HG03045 (cell line): ENCODE measurements at regions not wholly inside any gene's neighbourhood (a gene's known extent, or its start where the extent isn't known, plus 50 kb on each side); places are given as distances from the start of the nearest gene placed in this dataset.

Source experiments
- ATAC-seq: cut with Tn5 transposase; IDR thresholded peaks from one replicate; pipeline ENCODE4 v1.9.1; 2021; ENCODE audit warnings: mild to moderate bottlenecking, moderate library complexity; ENCODE audit not compliant: unreplicated experiment

DNA sequence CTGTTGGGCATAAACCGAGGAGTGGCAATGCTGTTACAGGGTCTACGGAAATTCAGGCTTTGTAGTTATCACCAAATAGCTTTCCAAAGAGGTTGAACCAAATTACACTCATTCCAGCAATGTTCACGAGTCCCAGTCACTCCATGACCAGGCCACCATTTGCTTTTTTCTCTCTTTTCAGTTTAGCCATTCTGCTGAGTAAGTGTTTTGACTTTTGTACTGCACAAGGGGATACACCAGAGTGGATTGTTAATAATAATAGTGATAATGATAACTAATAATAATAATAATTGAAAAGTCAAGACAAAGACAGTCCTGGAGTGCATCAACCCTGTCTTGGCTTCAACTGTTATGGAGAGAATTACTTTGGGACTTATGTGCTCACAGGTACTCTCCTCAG lies 343.5 kb downstream of the AACS start:
- no peak for ATAC-seq

DNA sequence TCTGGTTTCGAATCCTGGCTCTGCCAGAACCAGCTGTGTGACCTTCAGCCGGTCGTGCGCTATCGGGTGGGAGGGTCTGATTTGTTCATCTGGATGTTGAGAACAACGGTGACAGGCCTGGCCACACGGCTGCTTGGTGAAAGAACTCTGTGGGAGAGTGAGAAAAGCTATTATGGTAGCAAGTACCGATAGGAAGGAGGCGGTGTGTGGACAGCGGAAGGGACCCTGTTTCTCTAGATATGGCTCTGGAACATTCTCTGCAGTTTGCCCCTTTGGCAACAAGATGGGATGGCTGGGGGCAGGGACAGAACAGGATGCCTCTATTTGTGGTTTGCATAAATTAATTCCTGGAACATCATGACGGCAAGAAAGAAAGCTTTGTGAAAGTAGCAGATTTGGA lies 347.3 kb downstream of the AACS start:
- no peak for ATAC-seq

DNA sequence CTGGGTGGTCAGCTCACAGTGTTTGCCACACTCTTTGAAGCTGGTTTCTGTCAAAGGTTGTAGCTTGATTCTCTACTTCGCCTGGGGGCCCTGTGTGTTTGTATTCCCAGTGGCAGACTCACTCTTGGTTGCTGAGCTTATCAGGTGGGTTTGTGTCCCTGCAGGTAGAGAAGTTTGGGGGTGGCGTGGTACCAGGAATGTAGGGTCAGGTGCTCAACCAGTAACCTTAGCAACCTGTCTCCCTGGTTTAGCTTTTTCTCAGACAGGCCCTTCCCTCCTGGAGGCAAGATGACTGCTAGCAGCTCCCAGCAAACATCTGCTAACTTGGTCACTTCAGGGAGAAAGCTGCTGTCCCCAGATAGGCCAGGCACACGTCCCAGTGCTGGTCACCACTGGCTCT lies 352.2 kb downstream of the AACS start:
- ATAC-seq, result no peak

DNA sequence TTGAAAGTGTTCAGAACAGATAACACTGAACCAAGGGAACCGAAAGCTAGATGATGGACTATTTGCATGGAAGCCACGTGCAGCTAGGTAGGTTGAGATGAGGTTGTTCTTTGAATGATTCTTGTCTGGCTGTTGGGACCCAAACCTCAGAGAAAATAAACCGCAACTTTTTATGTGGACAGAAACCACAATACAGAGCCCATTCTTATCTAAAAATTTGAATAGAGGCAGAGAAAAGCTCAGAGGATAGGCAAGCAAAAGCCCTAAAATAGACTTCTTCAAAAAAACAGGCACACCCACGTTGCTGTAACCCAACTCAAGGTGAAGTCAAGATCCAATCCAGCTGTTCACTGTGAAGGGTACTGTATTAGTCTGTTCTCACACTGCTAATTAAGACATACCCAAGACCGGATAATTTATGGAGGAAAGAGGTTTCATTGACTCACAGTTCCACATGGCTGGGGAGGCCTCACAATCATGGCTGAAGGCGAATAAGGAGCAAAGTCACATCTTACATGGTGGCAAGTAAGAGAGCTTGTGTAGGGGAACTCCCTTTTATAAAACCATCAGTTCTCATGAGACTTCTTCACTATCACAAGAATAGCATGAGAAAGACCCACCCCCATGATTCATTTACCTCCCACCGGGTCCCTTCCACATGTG lies 353.8 kb downstream of the AACS start:
- peak; percentile 60 for ATAC-seq

DNA sequence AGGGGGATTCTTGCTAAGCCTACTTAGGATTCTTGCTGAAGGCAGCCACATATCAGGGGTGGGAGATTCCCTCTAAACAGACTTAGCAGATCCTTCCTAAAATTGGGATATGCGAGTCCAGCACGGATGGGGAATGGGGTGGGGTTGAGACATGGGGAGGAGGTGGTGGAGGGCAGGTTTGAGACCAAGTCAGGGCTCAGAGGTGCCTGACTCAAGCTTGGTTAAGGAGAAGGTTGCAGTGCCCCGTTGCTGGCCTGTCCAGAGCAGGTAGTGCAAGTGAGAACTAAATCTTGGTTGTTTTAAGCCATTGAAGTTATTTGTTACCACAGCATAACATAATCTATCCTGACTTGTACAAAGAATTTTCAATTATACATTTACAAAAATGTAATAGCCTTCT lies 359.7 kb downstream of the AACS start:
- ATAC-seq, result no peak

DNA sequence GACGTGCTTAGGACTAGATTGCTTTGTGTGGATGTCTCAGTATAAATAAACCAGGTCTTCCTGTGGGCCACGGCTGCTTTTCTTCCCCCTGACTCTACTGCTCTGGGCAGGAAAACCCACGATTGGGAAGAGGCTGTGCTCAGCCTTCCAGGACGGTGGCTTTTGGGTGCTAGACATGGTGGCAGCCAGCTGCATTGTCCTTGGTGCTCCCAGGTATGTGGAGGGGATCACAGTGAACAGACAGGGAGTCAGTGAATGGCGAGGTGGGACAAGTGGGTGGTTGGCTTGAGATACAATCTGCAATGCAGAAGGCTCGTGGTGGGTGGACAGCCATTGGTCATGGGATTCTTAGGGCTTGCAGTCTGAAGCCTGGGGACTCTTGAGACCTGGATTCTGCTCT lies 366.3 kb downstream of the AACS start:
- ATAC-seq, result no peak

DNA sequence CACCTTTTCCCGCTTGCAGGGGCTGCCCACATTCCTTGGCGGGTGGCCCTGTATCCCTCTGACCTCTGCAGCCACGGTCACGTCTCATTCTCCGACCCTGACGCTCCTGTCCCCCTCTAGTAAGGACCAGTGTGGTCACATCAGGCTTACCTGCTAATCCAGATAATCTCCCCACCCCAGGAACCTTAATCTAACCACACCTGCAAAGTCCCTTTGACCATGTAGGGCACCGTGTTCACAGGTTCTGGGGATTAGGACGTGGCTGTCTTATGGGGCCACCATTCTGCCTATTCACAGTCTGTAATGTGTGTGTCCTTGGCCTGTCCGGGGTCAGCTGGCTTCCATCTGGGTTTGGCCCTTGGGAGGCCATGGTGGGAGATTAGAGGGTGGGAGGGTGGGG lies 368.9 kb downstream of the AACS start:
- ATAC-seq, result no peak

DNA sequence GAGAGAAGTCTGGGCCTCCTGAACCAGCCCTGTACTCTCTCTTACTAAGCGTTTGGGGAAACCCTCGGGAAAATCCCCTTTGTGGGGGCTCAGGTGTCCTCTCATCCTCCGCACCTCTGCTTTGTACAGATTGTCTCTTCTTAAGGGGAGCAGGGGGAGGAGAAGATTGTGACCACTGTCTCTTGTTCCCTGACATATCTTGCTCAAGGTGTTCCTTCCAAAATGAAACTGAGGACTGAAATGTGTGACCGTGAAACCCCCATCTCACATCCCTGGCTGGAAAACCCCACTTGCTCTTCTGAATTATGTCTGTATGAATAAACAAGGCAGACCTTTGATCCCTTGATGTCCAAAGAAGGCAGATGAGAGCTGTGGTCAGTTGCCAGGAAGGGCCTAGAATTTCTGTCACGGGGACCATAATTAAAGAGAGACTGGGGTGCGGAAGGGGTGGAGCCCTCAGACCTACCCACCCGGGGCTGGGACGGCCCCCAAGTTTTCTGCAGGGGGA lies 369.8 kb downstream of the AACS start:
- ATAC-seq, result peak; percentile 91

DNA sequence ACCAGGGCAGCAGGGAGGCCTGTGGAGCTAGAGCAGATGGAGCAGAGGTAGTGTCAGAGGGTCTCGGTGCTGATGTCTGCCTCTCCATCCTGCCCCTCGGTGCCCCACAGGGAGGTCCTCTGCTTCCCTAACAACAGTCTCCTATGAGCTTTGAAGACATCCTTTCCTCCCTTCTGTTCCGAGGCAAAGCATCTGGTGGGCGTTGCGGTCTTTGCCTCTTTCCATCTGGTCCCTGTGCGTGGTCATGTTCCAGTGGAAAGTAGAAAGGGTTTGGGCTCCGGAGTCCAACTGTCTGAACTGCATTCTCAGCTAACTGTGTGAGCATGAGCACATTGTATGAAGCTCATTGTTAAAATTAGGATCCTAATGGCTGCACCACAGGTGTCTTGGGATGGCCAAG lies 370.6 kb downstream of the AACS start:
- no peak for ATAC-seq

DNA sequence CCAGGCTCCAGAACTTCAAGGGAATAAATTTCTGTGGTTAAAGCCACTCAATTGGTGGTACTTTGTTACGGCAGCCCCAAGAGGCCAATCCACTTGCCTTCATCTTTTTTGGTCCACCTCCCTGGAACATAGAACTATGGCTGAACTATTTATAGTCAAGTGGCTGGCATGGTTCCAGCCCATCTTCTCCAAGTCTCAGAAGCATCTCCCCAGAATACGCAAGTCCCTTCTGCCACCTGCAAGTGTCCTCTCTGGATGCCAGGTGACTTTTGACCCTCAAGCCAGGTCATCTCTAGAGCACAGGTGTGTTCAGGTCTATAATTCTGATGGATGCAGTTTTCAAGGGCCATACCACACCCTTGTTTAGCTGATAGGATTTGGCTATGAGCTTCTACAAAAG lies 371.5 kb downstream of the AACS start:
- ATAC-seq, result no peak

DNA sequence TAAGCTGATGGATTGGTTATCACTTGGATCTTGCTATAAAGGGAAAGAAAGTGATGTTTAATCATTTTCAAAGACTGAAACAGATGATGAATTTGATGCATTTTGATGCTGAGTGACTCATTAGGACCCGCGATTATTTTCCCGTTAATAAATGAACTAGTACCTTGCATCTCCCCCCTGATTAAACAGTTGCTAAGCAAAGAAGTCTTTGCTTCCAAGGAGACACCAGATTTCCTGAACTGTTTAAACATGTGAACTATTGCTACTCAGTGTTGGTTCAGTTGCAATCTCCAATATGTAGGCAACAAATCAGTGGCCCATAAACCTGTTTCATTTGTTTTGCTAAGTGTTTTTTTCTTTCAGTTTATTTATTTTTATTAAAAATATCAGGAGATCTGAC lies 375.2 kb downstream of the AACS start:
- ATAC-seq, result no peak

DNA sequence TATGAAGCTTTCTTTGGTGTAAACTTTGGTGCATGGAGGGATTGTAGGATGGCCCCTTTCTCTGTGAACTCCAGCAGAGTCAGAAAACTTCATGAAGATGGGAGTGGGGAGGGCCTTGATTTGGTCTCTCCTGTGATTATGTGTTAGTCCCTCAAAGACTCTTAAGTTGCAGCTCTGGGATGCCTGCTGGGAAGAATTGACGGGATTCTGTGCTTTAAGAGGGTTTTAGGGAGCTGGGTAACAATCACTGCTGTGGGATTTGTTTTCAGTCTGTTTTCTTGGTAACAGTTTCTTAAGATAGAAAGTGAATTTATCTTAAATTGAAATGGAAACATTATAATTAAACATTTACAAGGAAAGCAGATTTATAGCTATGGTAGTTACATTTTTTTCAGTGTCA lies 378.1 kb downstream of the AACS start:
- no peak for ATAC-seq

DNA sequence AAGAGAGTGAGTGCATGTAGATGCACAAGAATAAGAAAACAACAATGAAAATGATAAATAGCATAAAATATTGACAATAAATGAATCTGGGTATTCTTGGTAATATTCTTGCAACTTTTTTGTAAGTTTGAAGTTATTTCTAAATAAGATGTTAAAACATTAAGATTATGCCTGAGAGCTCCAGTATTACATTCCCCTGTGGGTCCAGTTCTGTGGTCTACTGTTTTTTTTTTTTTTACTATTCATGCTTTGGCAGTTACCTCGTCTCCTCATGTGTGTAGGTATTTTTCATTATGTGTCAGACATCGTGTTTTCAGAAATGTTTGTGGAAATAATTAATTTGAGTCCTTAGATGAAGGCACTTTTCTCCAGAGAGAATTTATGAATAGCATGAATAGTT lies 386.2 kb downstream of the AACS start:
- no peak for ATAC-seq

DNA sequence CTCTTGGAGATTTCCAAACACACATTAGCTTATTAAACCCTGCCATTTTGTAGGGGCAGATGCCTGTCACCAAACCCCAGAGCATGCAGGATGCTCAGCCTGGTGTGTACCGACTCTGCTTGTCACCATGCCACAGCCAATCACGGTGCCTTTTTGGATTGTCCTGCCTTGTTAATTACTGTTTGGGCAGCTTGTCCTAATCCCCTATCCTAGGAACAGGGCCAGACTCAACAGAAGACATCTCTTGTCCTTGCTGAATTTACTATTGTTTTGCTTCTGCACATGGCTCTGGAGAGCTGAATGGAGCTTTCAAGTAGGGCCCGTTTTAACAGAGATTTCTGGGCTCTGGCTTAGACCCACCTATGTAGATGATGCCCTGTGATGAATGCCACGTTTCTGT lies 388.5 kb downstream of the AACS start:
- ATAC-seq, result no peak

DNA sequence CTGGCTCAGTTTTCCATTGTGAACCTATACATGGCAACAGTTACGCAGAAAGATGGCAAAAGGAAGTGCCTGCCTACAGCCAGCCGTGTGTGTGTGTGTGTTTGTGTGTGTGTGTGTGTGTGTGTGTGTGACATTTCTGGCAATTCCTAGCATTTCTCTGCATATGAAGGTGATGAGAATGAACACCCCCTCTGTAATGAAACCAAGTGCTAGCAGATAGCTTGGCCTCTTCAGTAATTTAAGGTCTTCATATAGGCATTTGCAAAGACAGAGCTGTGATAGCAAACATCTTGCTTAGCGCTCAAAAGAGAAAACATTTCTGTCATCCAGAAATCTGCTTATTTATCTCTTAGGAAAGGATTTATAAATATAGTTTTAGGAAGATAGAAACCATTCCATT lies 389.1 kb downstream of the AACS start:
- ATAC-seq, result no peak

DNA sequence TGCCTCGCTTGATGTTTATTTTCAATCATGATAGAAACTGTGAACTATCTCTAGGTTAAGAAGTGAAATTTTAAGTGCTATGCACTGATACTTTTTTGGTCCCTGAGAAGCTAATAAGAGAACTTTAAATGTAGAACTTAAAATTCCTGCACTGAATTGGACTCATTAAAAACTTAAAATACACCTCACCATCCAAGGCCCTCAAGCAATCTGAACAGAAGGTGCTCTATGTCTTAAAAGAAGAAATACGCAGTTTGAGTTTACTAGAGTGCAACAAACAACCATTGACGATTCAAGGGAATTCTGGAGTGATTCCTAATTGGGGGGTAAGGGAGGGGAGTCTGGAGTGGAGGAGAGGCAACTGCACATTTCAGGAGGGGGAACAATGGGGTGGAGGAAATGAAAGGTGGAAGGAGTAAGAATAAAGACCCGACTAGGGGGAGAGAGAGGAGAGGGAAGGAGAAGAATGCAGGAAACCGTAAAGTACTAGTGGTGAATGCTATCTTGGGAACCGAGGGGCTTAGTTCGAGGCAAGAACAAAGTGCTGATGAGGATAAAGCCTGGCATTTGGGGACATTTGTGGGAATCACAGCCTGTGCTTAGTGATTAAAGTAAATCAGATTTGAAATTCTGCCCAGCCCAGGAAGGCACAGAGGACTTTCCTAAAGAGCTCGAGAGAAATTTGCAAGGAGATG lies 389.7 kb downstream of the AACS start:
- ATAC-seq, result no peak

DNA sequence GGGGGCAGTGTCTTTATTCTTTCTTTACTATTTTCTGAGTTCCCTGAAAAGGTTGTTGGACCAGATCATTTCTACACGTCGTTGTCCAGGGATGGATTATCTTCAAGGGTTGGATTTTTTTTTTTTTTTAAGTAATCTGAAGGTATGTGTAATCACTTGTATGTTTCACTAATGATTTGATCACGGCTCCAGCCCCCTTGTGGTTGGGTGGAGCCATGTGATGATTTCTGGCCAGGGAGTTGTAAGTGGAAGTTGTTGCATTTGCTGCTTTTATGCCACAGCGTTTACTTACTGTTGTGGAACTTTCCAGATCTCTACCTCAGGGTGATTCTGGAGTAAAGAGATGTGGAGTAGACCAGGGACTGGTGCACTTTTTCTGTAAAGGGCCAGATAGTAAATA lies 390.3 kb downstream of the AACS start:
- no peak for ATAC-seq

DNA sequence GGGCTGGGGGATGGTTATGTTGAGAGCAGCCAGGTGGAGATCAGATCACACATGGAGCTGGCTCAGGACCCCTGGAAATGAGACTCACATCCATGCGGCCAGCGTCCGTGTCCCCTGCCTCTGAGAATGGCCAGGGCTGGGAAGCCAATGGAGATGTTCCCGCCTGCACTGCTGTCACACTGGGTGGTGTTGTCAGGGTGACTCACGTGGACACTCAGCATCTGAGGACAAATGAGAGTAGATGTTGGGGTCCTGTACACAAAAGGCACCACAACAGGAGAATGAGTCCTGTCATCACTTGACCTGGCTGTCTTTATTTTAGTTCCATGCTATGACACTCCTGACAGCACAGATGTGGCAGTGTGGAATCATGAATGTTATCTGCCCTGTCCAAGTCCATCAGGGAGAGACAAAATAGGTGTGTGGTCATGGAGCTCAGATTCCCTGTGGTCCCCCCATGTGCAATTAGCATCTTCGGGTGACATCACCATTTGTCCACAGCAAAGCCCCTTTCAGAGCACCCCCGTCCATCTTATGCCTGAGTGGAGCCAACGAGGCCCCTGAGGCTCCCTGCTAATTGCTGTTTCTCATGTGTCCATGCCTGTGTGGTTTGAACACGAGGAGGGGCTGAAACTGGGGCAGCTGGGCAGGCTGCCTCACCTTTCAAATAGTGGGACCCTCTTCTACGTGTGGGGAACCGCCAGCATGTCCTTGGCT lies 393.5 kb downstream of the AACS start:
- no peak for ATAC-seq

DNA sequence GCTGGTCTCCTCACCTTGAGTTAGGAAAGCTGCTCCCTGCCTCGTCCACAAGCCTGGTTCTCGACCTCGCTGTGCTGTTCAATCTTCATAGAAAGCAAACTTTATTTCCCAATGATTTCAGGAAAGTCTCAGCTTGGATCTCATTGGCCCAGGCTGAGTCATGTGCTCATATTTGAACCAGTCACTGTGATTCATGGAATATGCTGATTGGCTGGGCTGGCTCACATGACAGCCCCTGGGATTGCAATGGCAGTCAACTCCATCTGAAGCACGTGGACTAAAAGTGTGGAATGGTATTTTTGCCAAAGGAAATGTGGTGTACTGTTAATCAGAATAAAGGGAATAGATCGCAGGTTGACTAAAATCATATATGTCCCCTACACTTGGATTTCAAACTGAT lies 396.6 kb downstream of the AACS start:
- no peak for ATAC-seq

DNA sequence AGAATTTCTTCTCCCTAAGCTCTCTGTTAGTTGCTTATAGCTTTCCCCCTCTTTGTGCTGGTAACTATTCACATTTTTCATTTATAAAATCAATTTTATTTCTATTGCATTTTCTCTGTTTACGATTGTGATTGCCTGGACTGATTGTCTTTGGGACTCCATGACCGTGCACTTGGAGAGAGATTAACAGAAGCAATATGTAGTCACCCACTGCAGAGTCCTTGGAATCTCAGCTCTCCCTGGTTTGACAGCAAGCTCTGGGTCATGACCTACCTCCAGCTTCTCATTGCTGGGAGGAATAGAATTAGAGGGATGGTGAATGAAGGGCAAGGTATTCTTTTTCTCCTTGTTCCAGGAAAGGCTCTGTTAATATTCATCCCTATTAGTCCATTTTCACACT lies 398.2 kb downstream of the AACS start:
- no peak for ATAC-seq

DNA sequence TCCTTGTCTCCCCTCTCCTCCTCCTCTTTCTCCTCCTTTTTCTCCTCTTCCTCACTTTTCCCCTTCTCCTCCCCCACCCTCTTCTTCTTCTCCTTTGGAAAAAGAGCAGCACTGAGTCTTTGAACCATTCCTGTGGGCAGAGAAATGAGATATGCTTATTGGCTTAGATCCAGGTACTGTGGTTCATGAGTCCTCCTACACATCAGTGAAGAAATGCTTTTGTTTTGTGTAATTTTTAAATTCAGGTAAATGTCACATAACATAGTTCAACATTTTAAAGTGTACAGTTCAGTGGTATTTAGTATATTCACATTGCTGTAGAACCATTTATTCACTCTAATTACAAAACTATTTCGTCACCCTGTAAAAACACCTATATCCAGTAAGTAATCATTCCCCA lies 402.1 kb downstream of the AACS start:
- ATAC-seq, result no peak

DNA sequence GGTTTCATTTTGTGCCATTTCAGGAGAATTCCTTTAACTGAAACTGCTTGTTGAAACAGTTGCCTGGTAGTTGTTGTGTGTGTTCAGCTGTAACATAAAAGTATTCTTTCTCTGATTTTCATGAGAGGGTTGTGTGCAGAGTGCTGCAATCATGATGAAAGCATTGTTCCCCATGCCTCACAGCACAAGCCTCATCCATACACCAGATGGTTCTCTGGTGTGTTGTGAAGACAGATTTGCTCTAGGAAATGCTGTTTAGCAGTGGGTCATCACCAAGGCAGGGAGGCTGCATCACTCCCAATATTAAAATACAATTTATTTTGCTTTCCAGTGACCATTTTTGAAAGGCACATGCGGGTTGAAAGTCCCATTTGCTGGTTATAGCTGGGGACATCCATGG lies 404.4 kb downstream of the AACS start:
- ATAC-seq, result no peak
